Cardiac muscle cell (in vitro differentiated cells and primary cell): ENCODE measurements at regions not wholly inside any gene's neighbourhood (a gene's known extent, or its start where the extent isn't known, plus 50 kb on each side); places are given as distances from the start of the nearest gene placed in this dataset.
"Not testable (repeated sequence)": the region's sequence is repeated elsewhere in the genome, so short reads cannot be mapped to it uniquely, and the experiment has no call there.

Experiments
- DNase-seq, 2 donors: peaks; one replicate each; pipeline versions ENCODE4 v3.0.0 to v3.0.0-alpha.2; 2010 to 2017; ENCODE audit warnings: low read depth in 1 of 2, low spot score in 1 of 2
- H3K27ac ChIP-seq: fragments of 200-600 bp; sonication (generic); 2 replicates; pipeline ENCODE4 v1.5.1; 2016
- H3K27me3 ChIP-seq: fragments of 200-600 bp; sonication (generic); 2 replicates; pipeline ENCODE4 v1.6.0; 2016; ENCODE audit warnings: control low read depth
- H3K36me3 ChIP-seq: fragments of 200-600 bp; sonication (generic); 2 replicates; pipeline ENCODE4 v1.5.1; 2016; ENCODE audit warnings: control low read depth
- H3K4me1 ChIP-seq: fragments of 200-600 bp; sonication (generic); 2 replicates; pipeline ENCODE4 v1.8.1; 2017; ENCODE audit warnings: low read depth, mild to moderate bottlenecking, mixed run types
- H3K4me3 ChIP-seq: fragments of 200-600 bp; sonication (generic); 2 replicates; pipeline ENCODE4 v1.5.1; 2016; ENCODE audit warnings: mild to moderate bottlenecking
- H3K9me3 ChIP-seq: fragments of 200-600 bp; sonication (generic); 2 replicates; pipeline ENCODE4 v1.5.1; 2017; ENCODE audit warnings: low read depth, mild to moderate bottlenecking, control low read depth
- CTCF ChIP-seq: IDR thresholded peaks from 2 replicates; pipeline ENCODE4 v1.5.1; 2012; ENCODE audit warnings: low read depth, mild to moderate bottlenecking, low read length

GRCh38 chrX:128616933-128617332, 564.7 kb upstream of the ACTRT1 start:
- no peaks in the 10 kb centered on the region for H3K4me1 ChIP-seq
- H3K27ac ChIP-seq = no peak overlapping the region
- no peaks in the 10 kb centered on the region for H3K9me3 ChIP-seq
- no peaks in the 10 kb centered on the region for H3K36me3 ChIP-seq
- no peaks in the 10 kb centered on the region for H3K27me3 ChIP-seq
- H3K4me3 ChIP-seq = no peak overlapping the region
- TF ChIP-seq CTCF = no peak
- DNase-seq = no peak

GRCh38 chrX:128606817-128607216, 554.6 kb upstream of the ACTRT1 start:
- not testable (repeated sequence) for H3K27ac ChIP-seq, H3K27me3 ChIP-seq, H3K36me3 ChIP-seq, H3K4me3 ChIP-seq, DNase-seq, H3K4me1 ChIP-seq, H3K9me3 ChIP-seq

- not testable (repeated sequence) for H3K4me1 ChIP-seq, H3K9me3 ChIP-seq, DNase-seq, H3K4me3 ChIP-seq, H3K27me3 ChIP-seq, H3K27ac ChIP-seq, H3K36me3 ChIP-seq
These were observed 554.2 kb upstream of the ACTRT1 start for GRCh38 chrX:128606357-128606756.

GRCh38 chrX:128601706-128602105, 549.5 kb upstream of the ACTRT1 start:
- Histone ChIP-seq H3K4me3 (no peak overlapping the region), H3K36me3 (no peaks in the 10 kb centered on the region), H3K9me3 (no peaks in the 10 kb centered on the region), H3K27me3 (no peaks in the 10 kb centered on the region), H3K4me1 (no peaks in the 10 kb centered on the region), H3K27ac (no peak overlapping the region)
- no peak for TF ChIP-seq CTCF
- no peak for DNase-seq

GRCh38 chrX:128599632-128600031, 547.4 kb upstream of the ACTRT1 start:
- no peak for TF ChIP-seq CTCF
- Histone ChIP-seq H3K36me3 (no peaks in the 10 kb centered on the region), H3K4me3 (no peak overlapping the region), H3K27ac (no peak overlapping the region), H3K4me1 (no peaks in the 10 kb centered on the region), H3K9me3 (no peaks in the 10 kb centered on the region), H3K27me3 (no peaks in the 10 kb centered on the region)
- DNase-seq = no peak

- H3K4me1 ChIP-seq = no peaks in the 10 kb centered on the region
- H3K4me3 ChIP-seq = no peak overlapping the region
- no peaks in the 10 kb centered on the region for H3K27me3 ChIP-seq
- H3K9me3 ChIP-seq = no peaks in the 10 kb centered on the region
- no peak for DNase-seq
- no peak for TF ChIP-seq CTCF
- H3K36me3 ChIP-seq = no peaks in the 10 kb centered on the region
- H3K27ac ChIP-seq = no peak overlapping the region
These were observed 529.8 kb upstream of the ACTRT1 start for GRCh38 chrX:128582036-128582435.

GRCh38 chrX:128581615-128582014, 529.4 kb upstream of the ACTRT1 start:
- no peaks in the 10 kb centered on the region for H3K9me3 ChIP-seq
- H3K4me3 ChIP-seq = no peak overlapping the region

More at GRCh38 chrX:128581615-128582014, 529.4 kb upstream of the ACTRT1 start:
- H3K36me3 ChIP-seq = no peaks in the 10 kb centered on the region
- H3K27ac ChIP-seq = no peak overlapping the region
- no peaks in the 10 kb centered on the region for H3K27me3 ChIP-seq
- TF ChIP-seq CTCF = no peak
- DNase-seq = no peak
- H3K4me1 ChIP-seq = no peaks in the 10 kb centered on the region
